GM23338 (cell line): ENCODE measurements at regions not wholly inside any gene's neighbourhood (a gene's known extent, or its start where the extent isn't known, plus 50 kb on each side); places are given as distances from the start of the nearest gene placed in this dataset.

ENCODE experiments used
- ATAC-seq: fragments of 200-7000 bp; cut with Tn5 transposase; 3 replicates; pipeline ENCODE4 v1.9.1; 2020
- DNase-seq: peaks from one replicate; pipeline ENCODE4 v3.0.0-alpha.2; 2015; ENCODE audit warnings: low spot score
- H2AFZ ChIP-seq: fragments of 200-600 bp; sonication (generic); 2 replicates; pipeline ENCODE4 v1.8.0; 2016; ENCODE audit warnings: antibody characterized with exemption, mild to moderate bottlenecking, moderate library complexity
- H3F3A ChIP-seq: fragments of 200-600 bp; sonication (generic); replicated peaks from 2 replicates; pipeline ENCODE4 v1.8.0; 2017; ENCODE audit warnings: antibody characterized with exemption, mixed run types, low read depth
- H3K27ac ChIP-seq: fragments of 200-600 bp; sonication (generic); 2 replicates; pipeline ENCODE4 v1.6.1; 2016; ENCODE audit warnings: low read depth
- H3K27me3 ChIP-seq: fragments of 200-600 bp; sonication (generic); 2 replicates; pipeline ENCODE4 v1.8.0; 2016; ENCODE audit warnings: mild to moderate bottlenecking, mixed run types, moderate library complexity; ENCODE audit not compliant: insufficient read depth
- H3K36me3 ChIP-seq: fragments of 200-600 bp; sonication (generic); 2 replicates; pipeline ENCODE4 v1.8.0; 2016; ENCODE audit warnings: mild to moderate bottlenecking; ENCODE audit not compliant: insufficient read depth
- H3K4me1 ChIP-seq: fragments of 200-600 bp; sonication (generic); 2 replicates; pipeline ENCODE4 v1.8.0; 2016; ENCODE audit warnings: mild to moderate bottlenecking, moderate library complexity; ENCODE audit not compliant: insufficient read depth
- H3K4me2 ChIP-seq: fragments of 200-600 bp; sonication (generic); 2 replicates; pipeline ENCODE4 v1.7.1; 2017; ENCODE audit warnings: mixed run types
- H3K4me3 ChIP-seq: fragments of 200-600 bp; sonication (generic); 2 replicates; pipeline ENCODE4 v1.6.1; 2016; ENCODE audit warnings: mixed run types
- H3K79me2 ChIP-seq: fragments of 200-600 bp; sonication (generic); replicated peaks from 2 replicates; pipeline ENCODE4 v1.8.0; 2017; ENCODE audit warnings: mild to moderate bottlenecking; ENCODE audit not compliant: insufficient read depth
- H3K9me2 ChIP-seq: fragments of 200-600 bp; sonication (generic); 2 replicates; pipeline ENCODE4 v1.8.0; 2017; ENCODE audit not compliant: insufficient read depth
- H4K20me1 ChIP-seq: fragments of 200-600 bp; sonication (generic); replicated peaks from 2 replicates; pipeline ENCODE4 v1.8.0; 2017; ENCODE audit warnings: mild to moderate bottlenecking; ENCODE audit not compliant: insufficient read depth
- H3K27ac Mint-ChIP-seq: 2 replicates; pipeline ENCODE4 v1.8.0; 2020; ENCODE audit warnings: inconsistent platforms, mild to moderate bottlenecking, moderate library complexity, mixed read lengths
- H3K27me3 Mint-ChIP-seq: 3 replicates; pipeline ENCODE4 v1.8.0; 2022; ENCODE audit warnings: low read depth, mild to moderate bottlenecking, moderate library complexity, mixed read lengths, inconsistent platforms; ENCODE audit not compliant: insufficient read depth, poor library complexity
- H3K36me3 Mint-ChIP-seq: 3 replicates; pipeline ENCODE4 v1.8.0; 2021; ENCODE audit warnings: low read depth, mild to moderate bottlenecking, inconsistent platforms, moderate library complexity, mixed read lengths
- H3K4me1 Mint-ChIP-seq: 3 replicates; pipeline ENCODE4 v1.8.0; 2020; ENCODE audit warnings: mild to moderate bottlenecking, inconsistent platforms, mixed read lengths
- H3K4me3 Mint-ChIP-seq: 3 replicates; pipeline ENCODE4 v1.8.0; 2021; ENCODE audit warnings: moderate library complexity, mild to moderate bottlenecking, inconsistent platforms, mixed read lengths
- H3K9me3 Mint-ChIP-seq: 3 replicates; pipeline ENCODE4 v1.8.0; 2020; ENCODE audit warnings: moderate library complexity, mild to moderate bottlenecking, inconsistent platforms, mixed read lengths
- CREB1 ChIP-seq: fragments of 250-450 bp; sonication (Bioruptor Pico); IDR thresholded peaks from 2 replicates; pipeline ENCODE4 v1.5.0; 2020; ENCODE audit warnings: low read depth, mild to moderate bottlenecking, moderate library complexity
- EZH2 ChIP-seq: fragments of 200-600 bp; sonication (generic); IDR thresholded peaks from one replicate; pipeline ENCODE4 v1.8.0; 2017; ENCODE audit warnings: antibody characterized with exemption, mild to moderate bottlenecking, low read depth; ENCODE audit not compliant: unreplicated experiment
- JUNB ChIP-seq: IDR thresholded peaks from one replicate; pipeline ENCODE4 v1.6.1; 2016; ENCODE audit warnings: antibody characterized with exemption; ENCODE audit not compliant: unreplicated experiment
- STAT1 ChIP-seq: IDR thresholded peaks from one replicate; pipeline ENCODE4 v1.6.1; 2016; ENCODE audit warnings: antibody characterized with exemption; ENCODE audit not compliant: unreplicated experiment
- ZNF331 ChIP-seq: fragments of 250-450 bp; sonication (Bioruptor Pico); IDR thresholded peaks from 2 replicates; pipeline ENCODE4 v1.5.0; 2020; ENCODE audit warnings: low read depth, mild to moderate bottlenecking, moderate library complexity
- TF ChIP-seq, protein P1 (sequence below): IDR thresholded peaks from one replicate; pipeline ENCODE4 v1.6.1; 2018; ENCODE audit warnings: antibody characterized with exemption; ENCODE audit not compliant: unreplicated experiment
- TF ChIP-seq, protein P2 (sequence below), 2 experiments: fragments of 200-600 bp in 1 of 2; sonication (generic) in 1 of 2; conservative IDR thresholded peaks; 2 replicates each; pipeline versions ENCODE4 v1.5.1 to v1.6.1; 2016 to 2017; ENCODE audit warnings: antibody characterized with exemption in 2 of 2, low read depth in 2 of 2, mild to moderate bottlenecking in 2 of 2, moderate library complexity in 1 of 2
- TF ChIP-seq, protein P3 (sequence below): IDR thresholded peaks from 2 replicates; pipeline ENCODE4 v1.6.1; 2016; ENCODE audit warnings: antibody characterized with exemption

DNA sequence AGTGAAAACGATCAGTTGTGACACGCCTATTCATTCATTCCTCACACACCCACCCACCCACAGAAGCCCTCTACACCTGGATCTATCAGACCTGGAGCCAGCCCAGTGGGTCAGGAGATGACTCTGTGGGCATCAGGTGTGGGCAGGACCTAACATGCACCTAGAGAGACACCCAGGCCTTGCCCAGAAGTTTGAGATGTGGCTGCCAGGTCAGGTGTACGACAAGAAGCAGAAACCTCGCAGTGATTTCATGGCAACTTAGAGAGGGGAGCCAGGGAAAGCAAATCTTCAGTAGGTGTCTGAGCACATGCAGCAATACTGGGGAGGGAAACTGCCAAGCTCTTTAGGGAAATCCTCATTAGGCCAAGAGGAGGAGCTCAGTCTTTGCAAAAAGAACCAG is 264.7 kb upstream of the ROPN1 start (continued):
- TF ChIP-seq, protein P1, sequence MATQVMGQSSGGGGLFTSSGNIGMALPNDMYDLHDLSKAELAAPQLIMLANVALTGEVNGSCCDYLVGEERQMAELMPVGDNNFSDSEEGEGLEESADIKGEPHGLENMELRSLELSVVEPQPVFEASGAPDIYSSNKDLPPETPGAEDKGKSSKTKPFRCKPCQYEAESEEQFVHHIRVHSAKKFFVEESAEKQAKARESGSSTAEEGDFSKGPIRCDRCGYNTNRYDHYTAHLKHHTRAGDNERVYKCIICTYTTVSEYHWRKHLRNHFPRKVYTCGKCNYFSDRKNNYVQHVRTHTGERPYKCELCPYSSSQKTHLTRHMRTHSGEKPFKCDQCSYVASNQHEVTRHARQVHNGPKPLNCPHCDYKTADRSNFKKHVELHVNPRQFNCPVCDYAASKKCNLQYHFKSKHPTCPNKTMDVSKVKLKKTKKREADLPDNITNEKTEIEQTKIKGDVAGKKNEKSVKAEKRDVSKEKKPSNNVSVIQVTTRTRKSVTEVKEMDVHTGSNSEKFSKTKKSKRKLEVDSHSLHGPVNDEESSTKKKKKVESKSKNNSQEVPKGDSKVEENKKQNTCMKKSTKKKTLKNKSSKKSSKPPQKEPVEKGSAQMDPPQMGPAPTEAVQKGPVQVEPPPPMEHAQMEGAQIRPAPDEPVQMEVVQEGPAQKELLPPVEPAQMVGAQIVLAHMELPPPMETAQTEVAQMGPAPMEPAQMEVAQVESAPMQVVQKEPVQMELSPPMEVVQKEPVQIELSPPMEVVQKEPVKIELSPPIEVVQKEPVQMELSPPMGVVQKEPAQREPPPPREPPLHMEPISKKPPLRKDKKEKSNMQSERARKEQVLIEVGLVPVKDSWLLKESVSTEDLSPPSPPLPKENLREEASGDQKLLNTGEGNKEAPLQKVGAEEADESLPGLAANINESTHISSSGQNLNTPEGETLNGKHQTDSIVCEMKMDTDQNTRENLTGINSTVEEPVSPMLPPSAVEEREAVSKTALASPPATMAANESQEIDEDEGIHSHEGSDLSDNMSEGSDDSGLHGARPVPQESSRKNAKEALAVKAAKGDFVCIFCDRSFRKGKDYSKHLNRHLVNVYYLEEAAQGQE = no peak

DNA sequence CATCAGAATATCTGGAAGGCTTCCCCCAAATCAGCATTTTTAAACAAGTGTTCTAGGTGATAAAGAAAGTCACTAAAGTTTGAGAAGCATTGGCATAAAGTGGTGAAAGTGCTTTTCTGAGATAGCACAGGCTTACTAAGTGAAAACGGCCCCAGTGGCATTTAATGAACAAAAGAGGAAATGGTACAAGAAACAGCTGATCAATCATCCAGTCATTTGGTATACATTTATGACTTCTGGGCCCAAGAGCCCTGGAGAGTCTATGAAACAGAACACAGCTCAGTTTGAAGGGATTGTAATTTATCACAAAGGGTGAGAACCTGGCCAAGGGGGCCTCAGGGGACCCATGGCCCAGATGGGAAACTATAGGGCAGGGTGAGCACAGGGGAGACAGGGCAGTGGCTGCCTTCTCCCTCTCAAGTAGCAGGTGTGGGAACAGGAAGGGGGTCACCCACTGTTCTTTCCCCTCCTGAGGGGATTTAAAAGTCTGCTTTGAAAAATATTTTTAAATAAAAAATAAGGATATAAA is 265.5 kb upstream of the ROPN1 start:
- H3K4me1 ChIP-seq = peaks cover 21% of the 10 kb centered on the region
- DNase-seq = no peak
- no peak overlapping the region for H3K27ac ChIP-seq
- Mint-ChIP-seq H3K27ac (0 out of 2 replicates have a peak overlapping the region, but pooled peaks have one; percentile 63), H3K27me3 (peaks cover 4% of the 10 kb centered on the region), H3K9me3 (no peaks in the 10 kb centered on the region), H3K36me3 (no peaks in the 10 kb centered on the region), H3K4me3 (no peak overlapping the region), H3K4me1 (peaks cover 27% of the 10 kb centered on the region)
- H3K36me3 ChIP-seq = no peaks in the 10 kb centered on the region
- H3K4me3 ChIP-seq = no peak overlapping the region
- H3K4me2 ChIP-seq = no peak overlapping the region
- H4K20me1 ChIP-seq = no peaks in the 10 kb centered on the region
- ATAC-seq = no peak
- no peaks in the 10 kb centered on the region for H3K27me3 ChIP-seq
- no peaks in the 10 kb centered on the region for H3K9me2 ChIP-seq
- H3F3A ChIP-seq = no peaks in the 10 kb centered on the region
- H3K79me2 ChIP-seq = no peaks in the 10 kb centered on the region
- H2AFZ ChIP-seq = no peak overlapping the region
- TF ChIP-seq, protein P2, sequence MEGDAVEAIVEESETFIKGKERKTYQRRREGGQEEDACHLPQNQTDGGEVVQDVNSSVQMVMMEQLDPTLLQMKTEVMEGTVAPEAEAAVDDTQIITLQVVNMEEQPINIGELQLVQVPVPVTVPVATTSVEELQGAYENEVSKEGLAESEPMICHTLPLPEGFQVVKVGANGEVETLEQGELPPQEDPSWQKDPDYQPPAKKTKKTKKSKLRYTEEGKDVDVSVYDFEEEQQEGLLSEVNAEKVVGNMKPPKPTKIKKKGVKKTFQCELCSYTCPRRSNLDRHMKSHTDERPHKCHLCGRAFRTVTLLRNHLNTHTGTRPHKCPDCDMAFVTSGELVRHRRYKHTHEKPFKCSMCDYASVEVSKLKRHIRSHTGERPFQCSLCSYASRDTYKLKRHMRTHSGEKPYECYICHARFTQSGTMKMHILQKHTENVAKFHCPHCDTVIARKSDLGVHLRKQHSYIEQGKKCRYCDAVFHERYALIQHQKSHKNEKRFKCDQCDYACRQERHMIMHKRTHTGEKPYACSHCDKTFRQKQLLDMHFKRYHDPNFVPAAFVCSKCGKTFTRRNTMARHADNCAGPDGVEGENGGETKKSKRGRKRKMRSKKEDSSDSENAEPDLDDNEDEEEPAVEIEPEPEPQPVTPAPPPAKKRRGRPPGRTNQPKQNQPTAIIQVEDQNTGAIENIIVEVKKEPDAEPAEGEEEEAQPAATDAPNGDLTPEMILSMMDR (conservative IDR thresholded peaks at IDR 0.05; ENCODE audit: low read depth in 2 of 2) = no peak
- TF ChIP-seq, protein P1 = no peak
- TF ChIP-seq ZNF331 (CRISPR knock-in tag) = no peak
- no peak for TF ChIP-seq EZH2
- TF ChIP-seq JUNB = no peak
- TF ChIP-seq STAT1 = no peak
- TF ChIP-seq, protein P3, sequence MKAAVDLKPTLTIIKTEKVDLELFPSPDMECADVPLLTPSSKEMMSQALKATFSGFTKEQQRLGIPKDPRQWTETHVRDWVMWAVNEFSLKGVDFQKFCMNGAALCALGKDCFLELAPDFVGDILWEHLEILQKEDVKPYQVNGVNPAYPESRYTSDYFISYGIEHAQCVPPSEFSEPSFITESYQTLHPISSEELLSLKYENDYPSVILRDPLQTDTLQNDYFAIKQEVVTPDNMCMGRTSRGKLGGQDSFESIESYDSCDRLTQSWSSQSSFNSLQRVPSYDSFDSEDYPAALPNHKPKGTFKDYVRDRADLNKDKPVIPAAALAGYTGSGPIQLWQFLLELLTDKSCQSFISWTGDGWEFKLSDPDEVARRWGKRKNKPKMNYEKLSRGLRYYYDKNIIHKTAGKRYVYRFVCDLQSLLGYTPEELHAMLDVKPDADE = no peak
- no peak for TF ChIP-seq CREB1 (CRISPR knock-in tag)
